ENCODE measurements at regions not wholly inside any gene's neighbourhood (a gene's known extent, or its start where the extent isn't known, plus 50 kb on each side); places are given as distances from the start of the nearest gene placed in this dataset.

- TF ChIP-seq POLR2A (IDR thresholded peaks at IDR 0.05; ENCODE audit: low read depth, low read length) (no peak), TAF1 (IDR thresholded peaks at IDR 0.05; ENCODE audit: borderline replicate concordance, low read depth, low read length) (no peak), POLR2AphosphoS5 (IDR thresholded peaks at IDR 0.05; ENCODE audit: low read depth, low read length) (no peak)
- FAIRE-seq = no peak
Measured at GRCh38 chr10:6343305-6344010, 140.7 kb downstream of the PFKFB3 start.

GRCh38 chr10:6345404-6345803, 142.7 kb downstream of the PFKFB3 start:
- TF ChIP-seq POLR2A (IDR thresholded peaks at IDR 0.05; ENCODE audit: low read depth, low read length) = no peak
- TF ChIP-seq TAF1 (IDR thresholded peaks at IDR 0.05; ENCODE audit: borderline replicate concordance, low read depth, low read length) = no peak
- TF ChIP-seq POLR2AphosphoS5 (IDR thresholded peaks at IDR 0.05; ENCODE audit: low read depth, low read length) = no peak
- FAIRE-seq (no peak), DNase-seq (ENCODE audit: insufficient read length) (no peak)

More at GRCh38 chr10:6343305-6344010, 140.7 kb downstream of the PFKFB3 start:
- no peak for DNase-seq (ENCODE audit: insufficient read length)

- no peak for DNase-seq (ENCODE audit: insufficient read length)
- no peak for FAIRE-seq
- TF ChIP-seq POLR2AphosphoS5 (IDR thresholded peaks at IDR 0.05; ENCODE audit: low read depth, low read length) (no peak), TAF1 (IDR thresholded peaks at IDR 0.05; ENCODE audit: borderline replicate concordance, low read depth, low read length) (no peak), POLR2A (IDR thresholded peaks at IDR 0.05; ENCODE audit: low read depth, low read length) (no peak)
Measured at GRCh38 chr10:6346631-6347030, 143.9 kb downstream of the PFKFB3 start.

GRCh38 chr10:6347391-6347951, 144.7 kb downstream of the PFKFB3 start:
- FAIRE-seq (no peak), DNase-seq (ENCODE audit: insufficient read length) (no peak)
- TF ChIP-seq POLR2AphosphoS5 (IDR thresholded peaks at IDR 0.05; ENCODE audit: low read depth, low read length) = no peak
- no peak for TF ChIP-seq TAF1 (IDR thresholded peaks at IDR 0.05; ENCODE audit: borderline replicate concordance, low read depth, low read length)

- TF ChIP-seq POLR2AphosphoS5 (IDR thresholded peaks at IDR 0.05; ENCODE audit: low read depth, low read length) = no peak
- 0 out of 2 replicates have a peak, but pooled peaks have one; percentile 57 for TF ChIP-seq TAF1 (IDR thresholded peaks at IDR 0.05; ENCODE audit: borderline replicate concordance, low read depth, low read length)
- TF ChIP-seq POLR2A (IDR thresholded peaks at IDR 0.05; ENCODE audit: low read depth, low read length) = no peak
- DNase-seq (ENCODE audit: insufficient read length) (peak; percentile 39), FAIRE-seq (peak; percentile 93)
Measured at GRCh38 chr10:6348096-6348874, 145.6 kb downstream of the PFKFB3 start.

GRCh38 chr10:6349846-6350535, 147.3 kb downstream of the PFKFB3 start:
- FAIRE-seq = peak; percentile 56
- no peak for DNase-seq (ENCODE audit: insufficient read length)
- no peak for TF ChIP-seq POLR2A (IDR thresholded peaks at IDR 0.05; ENCODE audit: low read depth, low read length)

- no peak for TF ChIP-seq POLR2AphosphoS5 (IDR thresholded peaks at IDR 0.05; ENCODE audit: low read depth, low read length)
- no peak for TF ChIP-seq POLR2A (IDR thresholded peaks at IDR 0.05; ENCODE audit: low read depth, low read length)
- TF ChIP-seq TAF1 (IDR thresholded peaks at IDR 0.05; ENCODE audit: borderline replicate concordance, low read depth, low read length) = no peak
- DNase-seq (ENCODE audit: insufficient read length) = no peak
- peak; percentile 14 for FAIRE-seq
Measured at GRCh38 chr10:6350609-6351008, 147.9 kb downstream of the PFKFB3 start.

GRCh38 chr10:6351495-6351894, 148.8 kb downstream of the PFKFB3 start:
- TF ChIP-seq POLR2AphosphoS5 (IDR thresholded peaks at IDR 0.05; ENCODE audit: low read depth, low read length) = no peak
- no peak for TF ChIP-seq POLR2A (IDR thresholded peaks at IDR 0.05; ENCODE audit: low read depth, low read length)
- no peak for TF ChIP-seq TAF1 (IDR thresholded peaks at IDR 0.05; ENCODE audit: borderline replicate concordance, low read depth, low read length)
- FAIRE-seq = no peak
- no peak for DNase-seq (ENCODE audit: insufficient read length)

GRCh38 chr10:6353526-6353925, 150.8 kb downstream of the PFKFB3 start:
- FAIRE-seq = no peak

GRCh38 chr10:6354168-6354772, 151.5 kb downstream of the PFKFB3 start:
- TF ChIP-seq POLR2A (IDR thresholded peaks at IDR 0.05; ENCODE audit: low read depth, low read length) (no peak), TAF1 (IDR thresholded peaks at IDR 0.05; ENCODE audit: borderline replicate concordance, low read depth, low read length) (no peak), POLR2AphosphoS5 (IDR thresholded peaks at IDR 0.05; ENCODE audit: low read depth, low read length) (no peak)
- FAIRE-seq (no peak), DNase-seq (ENCODE audit: insufficient read length) (no peak)

More at GRCh38 chr10:6353526-6353925, 150.8 kb downstream of the PFKFB3 start:
- DNase-seq (ENCODE audit: insufficient read length) = no peak
- TF ChIP-seq POLR2A (IDR thresholded peaks at IDR 0.05; ENCODE audit: low read depth, low read length) = no peak
- TF ChIP-seq POLR2AphosphoS5 (IDR thresholded peaks at IDR 0.05; ENCODE audit: low read depth, low read length) = no peak
- no peak for TF ChIP-seq TAF1 (IDR thresholded peaks at IDR 0.05; ENCODE audit: borderline replicate concordance, low read depth, low read length)

GRCh38 chr10:6356280-6356793, 153.6 kb downstream of the PFKFB3 start:
- DNase-seq (ENCODE audit: insufficient read length) (no peak), FAIRE-seq (no peak)
- no peak for TF ChIP-seq TAF1 (IDR thresholded peaks at IDR 0.05; ENCODE audit: borderline replicate concordance, low read depth, low read length)
- no peak for TF ChIP-seq POLR2A (IDR thresholded peaks at IDR 0.05; ENCODE audit: low read depth, low read length)
- no peak for TF ChIP-seq POLR2AphosphoS5 (IDR thresholded peaks at IDR 0.05; ENCODE audit: low read depth, low read length)
